Kidney epithelial cell (primary cell): ENCODE measurements at regions not wholly inside any gene's neighbourhood (a gene's known extent, or its start where the extent isn't known, plus 50 kb on each side); places are given as distances from the start of the nearest gene placed in this dataset.

Experiments
- DNase-seq: peaks from one replicate; pipeline ENCODE4 v3.0.0-alpha.2; 2010; ENCODE audit warnings: low read depth
- H3K27me3 ChIP-seq: 2 replicates; pipeline ENCODE4 v1.6.0; 2011; ENCODE audit warnings: low read length; ENCODE audit not compliant: control insufficient read depth, insufficient read depth
- H3K36me3 ChIP-seq: 2 replicates; pipeline ENCODE4 v1.5.1; 2011; ENCODE audit warnings: low read length; ENCODE audit not compliant: control insufficient read depth, insufficient read depth
- H3K4me3 ChIP-seq: 2 replicates; pipeline ENCODE4 v1.5.1; 2011; ENCODE audit warnings: low read depth, mild to moderate bottlenecking, control low read depth, low read length
- CTCF ChIP-seq: IDR thresholded peaks from 2 replicates; pipeline ENCODE4 v1.5.1; 2011; ENCODE audit warnings: mild to moderate bottlenecking, moderate library complexity, low read length, control low read depth, inconsistent platforms; ENCODE audit not compliant: insufficient read depth, poor library complexity, severe bottlenecking

GRCh38 chr11:127420139-127420538, 419.6 kb upstream of the KIRREL3 start:
- Histone ChIP-seq H3K27me3 (no peaks in the 10 kb centered on the region), H3K36me3 (no peaks in the 10 kb centered on the region), H3K4me3 (no peak overlapping the region)
- no peak for TF ChIP-seq CTCF
- no peak for DNase-seq

- Histone ChIP-seq H3K36me3 (no peaks in the 10 kb centered on the region), H3K27me3 (no peaks in the 10 kb centered on the region), H3K4me3 (no peak overlapping the region)
- no peak for DNase-seq
- no peak for TF ChIP-seq CTCF
Measured at GRCh38 chr11:127412722-127413380, 412.3 kb upstream of the KIRREL3 start.

- H3K36me3 ChIP-seq: no peaks in the 10 kb centered on the region
- no peak for DNase-seq
- H3K4me3 ChIP-seq: no peak overlapping the region
- no peak for TF ChIP-seq CTCF
- no peaks in the 10 kb centered on the region for H3K27me3 ChIP-seq
Measured at GRCh38 chr11:127412234-127412633, 411.7 kb upstream of the KIRREL3 start.

DNA sequence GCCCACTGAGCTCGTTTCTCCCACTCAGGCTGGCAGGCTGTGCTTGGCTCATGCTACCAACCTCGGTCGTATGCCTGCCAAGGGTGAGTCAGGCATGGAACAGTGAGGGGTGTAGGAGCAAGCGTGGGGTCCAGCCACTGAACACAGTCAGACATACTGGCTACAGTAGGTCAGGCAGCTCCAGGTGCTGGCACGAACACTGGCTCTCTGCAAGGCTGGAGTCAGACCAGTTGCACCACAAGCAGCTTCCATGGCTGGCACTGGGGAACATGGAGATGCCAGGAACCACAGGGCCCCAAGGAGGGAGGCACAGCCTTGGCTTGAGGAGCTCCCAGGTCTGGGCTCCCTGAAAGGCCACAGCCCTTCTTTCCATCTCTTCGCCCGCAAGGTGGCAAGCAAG, 410.7 kb upstream of the KIRREL3 start:
- H3K27me3 ChIP-seq: no peaks in the 10 kb centered on the region
- no peaks in the 10 kb centered on the region for H3K36me3 ChIP-seq
- TF ChIP-seq CTCF: no peak
- no peak for DNase-seq
- no peak overlapping the region for H3K4me3 ChIP-seq

GRCh38 chr11:127395034-127395433, 394.5 kb upstream of the KIRREL3 start:
- Histone ChIP-seq H3K36me3 (no peaks in the 10 kb centered on the region), H3K27me3 (no peaks in the 10 kb centered on the region), H3K4me3 (no peak overlapping the region)
- no peak for DNase-seq
- TF ChIP-seq CTCF: no peak

DNA sequence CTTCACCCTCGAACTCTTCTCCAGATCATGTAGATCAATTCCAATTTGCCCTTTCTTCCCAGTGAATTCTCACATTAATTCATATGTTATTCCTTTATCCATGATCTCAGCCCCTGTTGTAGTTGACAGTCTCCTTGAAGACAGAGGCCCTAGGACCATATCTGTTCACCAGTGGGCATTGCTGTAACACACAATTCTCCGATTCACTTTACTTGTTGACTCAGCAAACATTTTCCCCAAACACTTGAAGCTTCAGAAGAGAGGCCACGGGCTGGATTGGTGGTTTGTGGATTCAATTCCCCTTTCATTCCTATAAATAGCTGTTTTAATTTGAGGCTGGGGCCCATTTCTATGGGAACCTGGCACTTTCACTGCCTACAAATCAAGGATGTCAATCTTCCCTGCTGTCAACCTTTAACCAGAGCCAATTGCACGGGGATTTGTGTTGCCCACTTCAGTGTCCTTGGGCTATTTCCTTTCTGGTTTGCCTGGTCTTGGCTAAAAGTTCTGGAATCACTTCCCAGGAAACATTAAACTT, 393.0 kb upstream of the KIRREL3 start:
- Histone ChIP-seq H3K4me3 (no peak overlapping the region), H3K36me3 (no peaks in the 10 kb centered on the region), H3K27me3 (no peaks in the 10 kb centered on the region)
- no peak for TF ChIP-seq CTCF
- no peak for DNase-seq
